IMR-90 (cell line): ENCODE measurements at regions not wholly inside any gene's neighbourhood (a gene's known extent, or its start where the extent isn't known, plus 50 kb on each side); places are given as distances from the start of the nearest gene placed in this dataset.

Experiments
- ATAC-seq: fragments of 200-7000 bp; cut with Tn5 transposase; 2 replicates; pipeline ENCODE4 v1.9.1; 2020; ENCODE audit warnings: low read depth, mild to moderate bottlenecking, moderate library complexity
- BruUV-seq: library from RNA; stranded (reverse); fragments of 400-500 nt; replicated peaks from 2 replicates; lab custom pipeline; 2021; lab: Mats Ljungman, UMichigan
- CTCF ChIA-PET: fragments of 300-600 bp; formaldehyde crosslinking; extraction: SDS; loops from one replicate; lab custom pipeline; 2021; ENCODE audit warnings: antibody characterized with exemption; lab: Yijun Ruan, JAX
- POLR2A ChIA-PET: fragments of 300-600 bp; sonication (Branson Sonifier 250); formaldehyde crosslinking; loops from one replicate; lab custom pipeline; 2022; ENCODE audit warnings: antibody characterized with exemption; ENCODE audit not compliant: unreplicated experiment; lab: Charles Lee
- DNase-seq: peaks from one replicate; pipeline ENCODE4 v3.0.0; 2013
- H2AFZ ChIP-seq: replicated peaks from 2 replicates; pipeline ENCODE3; 2013; ENCODE audit warnings: low read length, mild to moderate bottlenecking; ENCODE audit not compliant: poor library complexity
- H2AK5ac ChIP-seq: 2 replicates; pipeline ENCODE4 v1.6.1; 2013; ENCODE audit warnings: low read depth, low read length, inconsistent platforms
- H2AK9ac ChIP-seq: replicated peaks from 2 replicates; pipeline ENCODE3; 2013; ENCODE audit warnings: mild to moderate bottlenecking, low read depth, low read length, moderate library complexity; ENCODE audit not compliant: poor library complexity
- H2BK120ac ChIP-seq: 2 replicates; pipeline ENCODE4 v1.6.1; 2013; ENCODE audit warnings: low read depth, low read length, inconsistent platforms
- H2BK15ac ChIP-seq: 3 replicates; pipeline ENCODE4 v1.6.1; 2013; ENCODE audit warnings: low read depth, low read length, inconsistent platforms
- H2BK20ac ChIP-seq: 2 replicates; pipeline ENCODE4 v1.6.1; 2013; ENCODE audit warnings: low read depth, mild to moderate bottlenecking, inconsistent platforms, low read length, moderate library complexity
- H2BK5ac ChIP-seq: 2 replicates; pipeline ENCODE4 v1.6.1; 2013; ENCODE audit warnings: mild to moderate bottlenecking, low read depth, low read length, inconsistent platforms; ENCODE audit not compliant: poor library complexity, severe bottlenecking
- H3K14ac ChIP-seq: replicated peaks from 2 replicates; pipeline ENCODE4 v1.6.1; 2013; ENCODE audit warnings: low read depth, low read length, inconsistent platforms
- H3K18ac ChIP-seq: 2 replicates; pipeline ENCODE4 v1.6.1; 2013; ENCODE audit warnings: low read depth, low read length, control low read depth
- H3K23ac ChIP-seq: 2 replicates; pipeline ENCODE4 v1.6.1; 2013; ENCODE audit warnings: low read depth, low read length, inconsistent platforms
- H3K27ac ChIP-seq: 2 replicates; pipeline ENCODE4 v1.5.1; 2013; ENCODE audit warnings: mild to moderate bottlenecking, control low read depth, low read length; ENCODE audit not compliant: insufficient read depth
- H3K27me3 ChIP-seq: 2 replicates; pipeline ENCODE4 v1.6.1; 2013; ENCODE audit warnings: low read length; ENCODE audit not compliant: control insufficient read depth, insufficient read depth
- H3K36me3 ChIP-seq: 2 replicates; pipeline ENCODE4 v1.6.1; 2013; ENCODE audit warnings: low read length, mixed read lengths; ENCODE audit not compliant: control insufficient read depth, insufficient read depth
- H3K4ac ChIP-seq: 2 replicates; pipeline ENCODE4 v1.6.1; 2013; ENCODE audit warnings: low read depth, low read length, inconsistent platforms
- H3K4me1 ChIP-seq: 2 replicates; pipeline ENCODE4 v1.6.1; 2013; ENCODE audit warnings: low read length, mixed read lengths; ENCODE audit not compliant: control insufficient read depth, insufficient read depth
- H3K4me2 ChIP-seq: 2 replicates; pipeline ENCODE4 v1.6.1; 2013; ENCODE audit warnings: low read depth, mild to moderate bottlenecking, control low read depth, low read length, moderate library complexity
- H3K4me3 ChIP-seq: 2 replicates; pipeline ENCODE4 v1.5.1; 2013; ENCODE audit warnings: low read depth, mild to moderate bottlenecking, control low read depth, low read length, moderate library complexity; ENCODE audit not compliant: insufficient read depth
- H3K56ac ChIP-seq: 2 replicates; pipeline ENCODE4 v1.6.1; 2013; ENCODE audit warnings: low read length, inconsistent platforms; ENCODE audit not compliant: insufficient read depth; ENCODE audit errors: extremely low read depth
- H3K79me1 ChIP-seq, 2 experiments: 2 replicates each; pipeline ENCODE4 v1.6.1; 2013; ENCODE audit warnings: low read length in 2 of 2, inconsistent platforms in 1 of 2, low read depth in 1 of 2
- H3K9ac ChIP-seq: 2 replicates; pipeline ENCODE4 v1.6.1; 2013; ENCODE audit warnings: low read depth, low read length, control low read depth
- H3K9me1 ChIP-seq: 2 replicates; pipeline ENCODE4 v1.6.1; 2013; ENCODE audit warnings: low read length, inconsistent platforms; ENCODE audit not compliant: insufficient read depth
- H3K9me3 ChIP-seq: 2 replicates; pipeline ENCODE4 v1.6.1; 2013; ENCODE audit warnings: low read length; ENCODE audit not compliant: control insufficient read depth, insufficient read depth
- H4K20me1 ChIP-seq: 2 replicates; pipeline ENCODE4 v1.6.1; 2013; ENCODE audit warnings: low read length, inconsistent platforms; ENCODE audit not compliant: insufficient read depth
- H4K5ac ChIP-seq: 2 replicates; pipeline ENCODE4 v1.6.1; 2013; ENCODE audit warnings: mild to moderate bottlenecking, low read depth, low read length, control low read depth
- H4K8ac ChIP-seq, 2 experiments: 2 replicates each; pipeline ENCODE4 v1.6.1; 2013; ENCODE audit warnings: low read depth in 2 of 2, low read length in 2 of 2, control low read depth in 1 of 2, inconsistent platforms in 1 of 2
- H4K91ac ChIP-seq: 2 replicates; pipeline ENCODE4 v1.6.1; 2013; ENCODE audit warnings: low read depth, low read length, inconsistent platforms; ENCODE audit not compliant: insufficient read depth
- CEBPB ChIP-seq: IDR thresholded peaks from 2 replicates; pipeline ENCODE4 v1.6.1; 2012; ENCODE audit warnings: low read depth, low read length, improper control_type of control experiment
- WGBS, 2 experiments: methylation state at CpG; one replicate each; pipeline versions ENCODE4 v1.1.5 to v1.1.7; 2013; ENCODE audit warnings: missing lambda C conversion rate in 2 of 2; ENCODE audit not compliant: insufficient read length in 1 of 2; ENCODE audit errors: extremely low coverage in 2 of 2; 5-methylcytosine and 5-hydroxymethylcytosine counted together
- dilution Hi-C: fragments of 300-500 bp; cut with HindIII; formaldehyde crosslinking; loops from one replicate; pipeline ENCODE4 v1.14.3; 2018; ENCODE audit warnings: low sequenced_read_pairs; ENCODE audit not compliant: unreplicated experiment
- in situ Hi-C: fragments of 300-500 bp; cut with MboI; formaldehyde crosslinking; loops from 3 replicates; pipeline ENCODE4 v1.14.3; 2019; ENCODE audit warnings: low sequenced_read_pairs, inconsistent platforms, mixed read lengths
- intact Hi-C: fragments of 100-400 bp; cut with micrococcal nuclease; formaldehyde crosslinking; loops from 2 replicates; pipeline ENCODE4 v1.10.0; 2022

- ChIA-PET POLR2A (no interaction called here), CTCF (no interaction called here)
- no peaks in the 10 kb centered on the region for H3K36me3 ChIP-seq
- dilution Hi-C loops (no loop called here), intact Hi-C loops (no loop called here), in situ Hi-C loops (no loop called here)
- no peak overlapping the region for H2BK5ac ChIP-seq
- no peaks in the 10 kb centered on the region for H3K9me3 ChIP-seq
- 29% methylated on average over 1 of the region's 3 CpGs; no CpG with 5 or more reads in 1 of the 2 experiments for WGBS, 2 experiments
- H3K27me3 ChIP-seq: no peaks in the 10 kb centered on the region
- no peak overlapping the region for H3K4me2 ChIP-seq
- H3K18ac ChIP-seq: no peak overlapping the region
- H2AFZ ChIP-seq: no peak overlapping the region
- H3K14ac ChIP-seq: no peak overlapping the region
- BruUV-seq: no TSS peak
- no peak overlapping the region for H3K56ac ChIP-seq
- no peak overlapping the region for H3K23ac ChIP-seq
- no peak overlapping the region for H4K5ac ChIP-seq
- no peak for ATAC-seq
- no peak overlapping the region for H2BK15ac ChIP-seq
- no peak overlapping the region for H2BK20ac ChIP-seq
- no peak overlapping the region for H2BK120ac ChIP-seq
- DNase-seq: no peak
- no peak overlapping the region for H3K4ac ChIP-seq
- H3K9me1 ChIP-seq: no peaks in the 10 kb centered on the region
- H3K9ac ChIP-seq: no peak overlapping the region
- no peak overlapping the region for H3K27ac ChIP-seq
- no peak overlapping the region for H4K91ac ChIP-seq
- H3K4me1 ChIP-seq: no peaks in the 10 kb centered on the region
- H4K20me1 ChIP-seq: no peaks in the 10 kb centered on the region
- H2AK9ac ChIP-seq: no peak overlapping the region
- H2AK5ac ChIP-seq: no peak overlapping the region
- no peaks in the 10 kb centered on the region for H3K79me1 ChIP-seq
- no peak overlapping the region for H4K8ac ChIP-seq
- no peak overlapping the region for H3K4me3 ChIP-seq
- no peak for TF ChIP-seq CEBPB
Measured at GRCh38 chr4:27662426-27662825, 801.8 kb downstream of the STIM2 start.
